K562 (cell line): ENCODE measurements at regions not wholly inside any gene's neighbourhood (a gene's known extent, or its start where the extent isn't known, plus 50 kb on each side); places are given as distances from the start of the nearest gene placed in this dataset.

Source experiments
- ATAC-seq: fragments of 200-7000 bp; cut with Tn5 transposase; 3 replicates; pipeline ENCODE4 v1.9.1; 2020; ENCODE audit warnings: moderate library complexity
- BruUV-seq: library from RNA; stranded (reverse); fragments of 400-500 nt; replicated peaks from 2 replicates; lab custom pipeline; 2021; lab: Mats Ljungman, UMichigan
- CTCF ChIA-PET: fragments of 300-600 bp; formaldehyde crosslinking; extraction: SDS; loops from one replicate; lab custom pipeline; 2021; ENCODE audit warnings: low intra/inter-chr PET ratio; lab: Yijun Ruan, JAX
- POLR2A ChIA-PET: fragments of 300-600, 350-650 bp; sonication (Branson Sonifier 250); formaldehyde crosslinking; extraction: SDS; loops from one replicate; lab custom pipeline; 2021; ENCODE audit warnings: antibody characterized with exemption, inconsistent platforms; lab: Yijun Ruan, JAX
- DNase-seq, 4 experiments: peaks; one replicate each; pipeline versions ENCODE4 v3.0.0 to v3.0.0-alpha.2; 2011 to 2018; ENCODE audit warnings: low spot score in 3 of 4, mixed read lengths in 3 of 4; ENCODE audit errors: extremely low read depth in 1 of 4
- FAIRE-seq: peaks from 2 replicates; lab custom pipeline; 2011; peaks lifted over from hg19 to GRCh38; lab: Jason Lieb, UNC
- H2AFZ ChIP-seq: 2 replicates; pipeline ENCODE4 v1.6.0; 2011; ENCODE audit warnings: low read depth, low read length, control low read depth, inconsistent platforms
- H3K27ac ChIP-seq: fragments of 200-600 bp; 3 replicates; pipeline ENCODE4 v1.8.0; 2011; ENCODE audit warnings: low read depth, mild to moderate bottlenecking, control low read depth, inconsistent platforms, low read length, moderate library complexity, mixed read lengths; ENCODE audit errors: extremely low read depth
- H3K27me3 ChIP-seq, 2 experiments: fragments of 300-600 bp in 1 of 2; 2 replicates in 1 of 2; 3 replicates in 1 of 2; pipeline versions ENCODE4 v1.6.0 to v1.8.0; 2011; ENCODE audit warnings: inconsistent platforms in 2 of 2, low read length in 2 of 2, mild to moderate bottlenecking in 1 of 2, mixed read lengths in 1 of 2, moderate library complexity in 1 of 2; ENCODE audit not compliant: control insufficient read depth in 2 of 2, insufficient read depth in 2 of 2
- H3K36me3 ChIP-seq: fragments of 300-600 bp; 3 replicates; pipeline ENCODE4 v1.8.0; 2011; ENCODE audit warnings: mild to moderate bottlenecking, low read length, inconsistent platforms; ENCODE audit not compliant: control insufficient read depth, insufficient read depth
- H3K4me1 ChIP-seq, 2 experiments: fragments of 200-600 bp in 1 of 2; replicated peaks in 1 of 2; 2 replicates in 1 of 2; 3 replicates in 1 of 2; pipeline versions ENCODE4 v1.5.1 to v1.8.0; 2011; ENCODE audit warnings: inconsistent platforms in 2 of 2, low read length in 2 of 2, mild to moderate bottlenecking in 1 of 2, mixed read lengths in 1 of 2, moderate library complexity in 1 of 2; ENCODE audit not compliant: control insufficient read depth in 2 of 2, insufficient read depth in 2 of 2
- H3K4me2 ChIP-seq: 2 replicates; pipeline ENCODE4 v1.6.1; 2011; ENCODE audit warnings: low read length, control low read depth, inconsistent platforms, mixed read lengths; ENCODE audit not compliant: insufficient read depth
- H3K4me3 ChIP-seq: fragments of 200-600 bp; sonication (generic), shearing (Covaris generic); 2 replicates; pipeline ENCODE4 v1.5.1; 2016; ENCODE audit warnings: control low read depth, inconsistent platforms
- H3K79me2 ChIP-seq: fragments of 200-600 bp; 3 replicates; pipeline ENCODE4 v1.8.0; 2011; ENCODE audit warnings: low read length, inconsistent platforms; ENCODE audit not compliant: control insufficient read depth, insufficient read depth
- H3K9ac ChIP-seq, 2 experiments: 2 replicates each; pipeline versions ENCODE4 v1.6.0 to v1.6.1; 2011; ENCODE audit warnings: low read depth in 2 of 2, low read length in 2 of 2, control low read depth in 1 of 2, inconsistent platforms in 1 of 2, mild to moderate bottlenecking in 1 of 2, mixed read lengths in 1 of 2; ENCODE audit not compliant: insufficient read depth in 1 of 2
- H3K9me1 ChIP-seq: one replicate; pipeline ENCODE4 v1.6.0; 2011; ENCODE audit warnings: inconsistent platforms, mild to moderate bottlenecking, low read length, moderate library complexity; ENCODE audit not compliant: control insufficient read depth, insufficient read depth
- H3K9me3 ChIP-seq: replicated peaks from 2 replicates; pipeline ENCODE4 v1.5.1; 2011; ENCODE audit warnings: low read depth, low read length, inconsistent platforms; ENCODE audit not compliant: control insufficient read depth, insufficient read depth
- H4K20me1 ChIP-seq: replicated peaks from 2 replicates; pipeline ENCODE4 v1.6.1; 2011; ENCODE audit warnings: low read length, inconsistent platforms, mixed read lengths; ENCODE audit not compliant: control insufficient read depth, insufficient read depth
- MAZ ChIP-seq, 2 experiments: fragments of 450-650 bp in 1 of 2; sonication (generic) in 1 of 2; formaldehyde crosslinking; IDR thresholded peaks in 1 of 2; conservative IDR thresholded peaks in 1 of 2; 2 replicates each; pipeline versions ENCODE4 v1.4.0 to v1.5.0; 2020; ENCODE audit warnings: mild to moderate bottlenecking in 1 of 2, missing genetic modification reagents in 1 of 2
- TAL1 ChIP-seq: fragments of 450-650 bp; IDR thresholded peaks from 2 replicates; pipeline ENCODE4 v1.6.1; 2016; ENCODE audit warnings: mild to moderate bottlenecking
- THRAP3 ChIP-seq: fragments of 450-650 bp; IDR thresholded peaks from 2 replicates; pipeline ENCODE4 v1.6.1; 2016; ENCODE audit warnings: mild to moderate bottlenecking, inconsistent platforms, borderline replicate concordance
- ZNF57 ChIP-seq: fragments of 450-650 bp; formaldehyde crosslinking; IDR thresholded peaks from 2 replicates; pipeline ENCODE4 v1.4.0; 2020; ENCODE audit warnings: mild to moderate bottlenecking, moderate library complexity
- ZNF75A ChIP-seq: fragments of 450-650 bp; formaldehyde crosslinking; IDR thresholded peaks from 2 replicates; pipeline ENCODE4 v1.4.0; 2020; ENCODE audit warnings: mild to moderate bottlenecking
- WGBS: fragments of 100-300 bp; shearing (Covaris generic); methylation state at CpG from one replicate; pipeline ENCODE4 v1.1.6; 2016; ENCODE audit warnings: low coverage, mixed read lengths; ENCODE audit not compliant: insufficient coverage; ENCODE audit errors: missing lambda C conversion rate; 5-methylcytosine and 5-hydroxymethylcytosine counted together
- in situ Hi-C: fragments of 300-500 bp; cut with MboI; formaldehyde crosslinking; loops from 4 replicates; pipeline ENCODE4 v1.15.0; 2018; ENCODE audit warnings: inconsistent platforms, mixed read lengths
- intact Hi-C: fragments of 100-400 bp; cut with micrococcal nuclease; formaldehyde crosslinking; loops from 2 replicates; pipeline ENCODE4 v1.14.2; 2022
- TF ChIP-seq, protein P1 (sequence below): fragments of 250-450 bp; sonication (Bioruptor Pico); IDR thresholded peaks from 2 replicates; pipeline ENCODE4 v1.5.1; 2021; ENCODE audit warnings: mild to moderate bottlenecking

DNA sequence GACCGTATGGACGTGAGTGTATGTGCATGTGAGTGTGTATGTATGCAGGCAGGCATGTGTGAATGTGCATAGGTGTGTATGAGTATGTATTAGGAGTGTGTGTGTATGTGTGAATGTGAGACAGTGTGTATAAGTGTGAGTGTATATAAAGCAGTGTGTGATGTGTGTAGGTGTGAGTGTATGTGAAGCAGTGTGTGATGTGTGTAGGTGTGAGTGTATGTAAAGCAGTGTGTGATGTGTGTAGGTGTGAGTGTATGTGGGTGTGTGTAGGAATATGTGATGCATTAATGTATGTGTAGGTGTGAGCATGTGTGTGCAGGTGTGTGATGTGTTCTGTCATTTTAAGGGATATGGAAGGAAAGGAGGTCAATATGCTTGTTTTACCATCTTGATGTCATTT lies 215.5 kb downstream of the GADD45G start (continued):
- TF ChIP-seq, protein P1, sequence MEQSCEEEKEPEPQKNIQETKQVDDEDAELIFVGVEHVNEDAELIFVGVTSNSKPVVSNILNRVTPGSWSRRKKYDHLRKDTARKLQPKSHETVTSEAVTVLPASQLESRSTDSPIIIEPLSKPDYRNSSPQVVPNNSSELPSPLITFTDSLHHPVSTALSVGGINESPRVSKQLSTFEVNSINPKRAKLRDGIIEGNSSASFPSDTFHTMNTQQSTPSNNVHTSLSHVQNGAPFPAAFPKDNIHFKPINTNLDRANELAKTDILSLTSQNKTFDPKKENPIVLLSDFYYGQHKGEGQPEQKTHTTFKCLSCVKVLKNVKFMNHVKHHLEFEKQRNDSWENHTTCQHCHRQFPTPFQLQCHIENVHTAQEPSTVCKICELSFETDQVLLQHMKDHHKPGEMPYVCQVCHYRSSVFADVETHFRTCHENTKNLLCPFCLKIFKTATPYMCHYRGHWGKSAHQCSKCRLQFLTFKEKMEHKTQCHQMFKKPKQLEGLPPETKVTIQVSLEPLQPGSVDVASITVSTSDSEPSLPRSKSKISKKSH = no peak
- TF ChIP-seq TAL1 (no peak), ZNF75A (CRISPR knock-in tag) (no peak)

DNA sequence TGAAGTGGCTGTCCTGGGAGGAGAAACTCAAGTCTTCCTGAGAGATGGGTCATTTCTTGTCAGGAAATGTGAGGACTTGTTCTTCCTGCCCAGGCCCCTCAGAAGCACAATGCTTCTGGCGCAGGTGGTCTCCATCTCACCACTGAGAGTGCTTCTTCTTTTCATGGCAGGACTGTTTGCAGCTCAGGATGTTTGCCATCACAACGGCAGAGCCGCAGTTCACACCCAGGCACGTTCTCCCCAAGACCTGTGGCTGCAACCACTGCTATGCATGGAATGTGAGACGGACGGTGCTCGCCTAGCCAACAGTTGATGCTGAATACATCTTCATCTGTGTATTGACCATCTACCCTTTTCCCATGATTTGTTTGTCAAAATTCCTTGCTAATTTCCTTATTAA lies 216.3 kb downstream of the GADD45G start:
- DNase-seq = no peak
- no peak for ATAC-seq
- BruUV-seq = no TSS peak
- in situ Hi-C loops (no loop called here), intact Hi-C loops (no loop called here)
- Histone ChIP-seq H3K36me3 (no peaks in the 10 kb centered on the region), H3K9ac (no peak overlapping the region), H3K27me3 (peaks cover 0 to 3% of the 10 kb centered on the region in 2 experiments; a peak in 1 of 5 replicates), H2AFZ (no peak overlapping the region), H3K4me1 (no peaks in the 10 kb centered on the region), H3K4me2 (no peak overlapping the region), H3K4me3 (no peak overlapping the region), H3K27ac (no peak overlapping the region), H3K9me3 (no peaks in the 10 kb centered on the region), H3K9me1 (no peaks in the 10 kb centered on the region), H4K20me1 (no peaks in the 10 kb centered on the region), H3K79me2 (no peaks in the 10 kb centered on the region)
- no peak for FAIRE-seq
- WGBS = 0% methylated on average over 4 of the region's 7 CpGs
- CTCF ChIA-PET = no interaction called here
- TF ChIP-seq THRAP3 = no peak
- TF ChIP-seq ZNF57 = no peak
- TF ChIP-seq MAZ (CRISPR knock-in tag; conservative IDR thresholded peaks at IDR 0.05 in 1 of 2, IDR thresholded peaks at IDR 0.05 in 1 of 2) = no peak
- POLR2A ChIA-PET = no interaction called here
